ENCODE measurements at regions not wholly inside any gene's neighbourhood (a gene's known extent, or its start where the extent isn't known, plus 50 kb on each side); places are given as distances from the start of the nearest gene placed in this dataset.

DNA sequence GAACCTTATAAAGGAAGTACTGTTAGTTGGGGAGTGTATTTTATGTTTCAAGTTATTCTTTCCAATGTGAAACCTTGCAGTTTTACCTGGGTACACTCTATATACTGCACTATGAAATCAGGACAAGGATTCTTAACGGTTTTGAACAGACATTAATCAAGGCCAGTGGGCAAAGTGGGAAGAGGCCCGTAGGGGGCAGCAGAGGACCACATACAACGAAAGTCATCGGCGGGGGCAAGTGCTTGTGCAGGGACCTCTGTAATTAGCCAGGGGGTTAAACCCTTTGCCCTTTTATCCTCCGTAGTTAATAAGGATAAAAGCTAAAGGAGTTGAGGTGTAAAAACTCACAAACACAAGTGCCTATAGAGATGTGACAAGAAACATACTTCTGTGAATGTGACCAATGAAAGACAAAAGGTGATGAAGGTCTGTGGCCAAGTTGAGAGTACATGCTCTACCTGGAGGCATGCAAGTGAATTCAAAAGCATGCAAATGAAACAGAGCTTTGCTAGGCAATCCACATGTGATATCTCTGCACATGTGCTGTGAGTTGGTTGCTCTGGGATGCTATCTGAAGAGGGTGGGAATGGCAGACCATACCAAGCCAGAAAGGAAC, 392.7 kb upstream of the MAN1A1 start:
- H3K18ac ChIP-seq (ENCODE audit: extremely low read depth, low read length) = no peak overlapping the region
- no peak overlapping the region for H2BK12ac ChIP-seq (ENCODE audit: low read depth, low read length)
- H4K5ac ChIP-seq (ENCODE audit: insufficient read length, low read depth, low read length) = no peak overlapping the region
- H3K9ac ChIP-seq (replicated peaks in 1 of 4; ENCODE audit: extremely low read depth in 1 of 4, low read depth in 3 of 4, low read length in 3 of 4) = no peak overlapping the region
- no peak overlapping the region for H3K27ac ChIP-seq (ENCODE audit: low read depth, low read length)
- no peaks in the 10 kb centered on the region for H3K9me3 ChIP-seq (ENCODE audit: insufficient read depth in 2 of 2, low read depth in 1 of 2, low read length in 1 of 2)
- no peak overlapping the region for H3K14ac ChIP-seq (ENCODE audit: insufficient read length)
- ChIA-PET CTCF (ENCODE audit: partially characterized antibody) (interaction anchor here (0.6 to 3.4 kb wide), 37 partner anchors 9 to 957 kb away, joined by 3 to 24 read pairs (median 4); no protein-coding TSS in a partner anchor), POLR2A (ENCODE audit: partially characterized antibody) (no interaction called here)
- H3K4me3 ChIP-seq (ENCODE audit: extremely low read depth in 1 of 4, insufficient read depth in 2 of 4, low read depth in 3 of 4, low read length in 4 of 4) = no peak overlapping the region
- H3K36me3 ChIP-seq (ENCODE audit: control insufficient read depth in 2 of 4, insufficient read depth in 4 of 4, low read length in 3 of 4) = no peaks in the 10 kb centered on the region
- 5% methylated on average over 6 of the region's 6 CpGs; no CpG with 5 or more reads in 1 of the 2 experiments for WGBS, 2 experiments (ENCODE audit: extremely low coverage in 1 of 2, insufficient coverage in 1 of 2, insufficient read length in 1 of 2, insufficient replicate concordance in 2 of 2, low coverage in 1 of 2, low lambda C conversion rate in 2 of 2, missing lambda C conversion rate in 1 of 2)
- H2BK5ac ChIP-seq (ENCODE audit: low read depth, low read length) = no peak overlapping the region
- H3K4me1 ChIP-seq (replicated peaks in 1 of 4; ENCODE audit: control insufficient read depth in 3 of 4, insufficient read depth in 4 of 4, low read length in 3 of 4) = no peaks in the 10 kb centered on the region
- H3K56ac ChIP-seq (replicated peaks; ENCODE audit: insufficient read length, low read depth, low read length) = no peak overlapping the region
- no peak overlapping the region for H3K4ac ChIP-seq (replicated peaks; ENCODE audit: insufficient read length, low read depth, low read length)
- H3K23me2 ChIP-seq (ENCODE audit: low read depth, low read length) = no peaks in the 10 kb centered on the region
- no peak overlapping the region for H4K91ac ChIP-seq (replicated peaks; ENCODE audit: insufficient read length, low read length)
- H4K8ac ChIP-seq (ENCODE audit: extremely low read depth, insufficient read depth, low read length) = no peak overlapping the region
- H4K20me1 ChIP-seq (replicated peaks in 1 of 2; ENCODE audit: control insufficient read depth in 1 of 2, insufficient read depth in 2 of 2, low read length in 2 of 2) = no peaks in the 10 kb centered on the region
- peak; percentile 86 for FAIRE-seq
- H3K27me3 ChIP-seq (replicated peaks in 1 of 4; ENCODE audit: control insufficient read depth in 3 of 4, extremely low read depth in 1 of 4, insufficient read depth in 3 of 4, low read length in 3 of 4) = no peaks in the 10 kb centered on the region
- no peak overlapping the region for H3K4me2 ChIP-seq (ENCODE audit: insufficient read depth in 1 of 2, low read depth in 2 of 2, low read length in 2 of 2)
- no peak overlapping the region for H2AK5ac ChIP-seq (ENCODE audit: low read depth, low read length)
- H2BK20ac ChIP-seq (ENCODE audit: low read length) = no peak overlapping the region
- H2BK120ac ChIP-seq (replicated peaks; ENCODE audit: low read depth, low read length) = no peak overlapping the region
- no peak overlapping the region for H2BK15ac ChIP-seq (ENCODE audit: low read length)
- peak in 1 of 2 experiments; percentile 91 for DNase-seq (ENCODE audit: low read depth in 1 of 2, low spot score in 2 of 2)
- H2AFZ ChIP-seq (ENCODE audit: low read length) = peak overlapping the region; percentile 60; the same call in 1 of the 2 replicates
- H3K23ac ChIP-seq (ENCODE audit: insufficient read length) = no peak overlapping the region
- no peaks in the 10 kb centered on the region for H3K79me1 ChIP-seq (ENCODE audit: low read depth, low read length)
- H3K79me2 ChIP-seq (ENCODE audit: control insufficient read depth in 1 of 2, insufficient read depth in 2 of 2, low read length in 2 of 2) = no peaks in the 10 kb centered on the region
- TF ChIP-seq POU5F1 (IDR thresholded peaks at IDR 0.05; ENCODE audit: low read depth, low read length) (no peak), TAF7 (optimal IDR thresholded peaks at IDR 0.05; ENCODE audit: borderline replicate concordance, low read depth, low read length) (no peak), MAFK (IDR thresholded peaks at IDR 0.05; ENCODE audit: low read depth, low read length) (no peak), JUN (IDR thresholded peaks at IDR 0.05; ENCODE audit: low read depth, low read length) (no peak), ATF2 (IDR thresholded peaks at IDR 0.05; ENCODE audit: low read length) (no peak), E2F6 (IDR thresholded peaks at IDR 0.05) (no peak), CBX8 (IDR thresholded peaks at IDR 0.05; ENCODE audit: borderline replicate concordance, low read depth, low read length) (no peak), CHD1 (IDR thresholded peaks at IDR 0.05; ENCODE audit: low read depth, low read length) (no peak), SP2 (IDR thresholded peaks at IDR 0.05; ENCODE audit: low read length) (no peak), TBP (IDR thresholded peaks at IDR 0.05; ENCODE audit: low read depth, low read length) (no peak), POLR2A (IDR thresholded peaks at IDR 0.05; ENCODE audit: control extremely low read depth in 1 of 2, low read depth in 2 of 2, low read length in 2 of 2) (no peak)
- TF ChIP-seq, protein P1, sequence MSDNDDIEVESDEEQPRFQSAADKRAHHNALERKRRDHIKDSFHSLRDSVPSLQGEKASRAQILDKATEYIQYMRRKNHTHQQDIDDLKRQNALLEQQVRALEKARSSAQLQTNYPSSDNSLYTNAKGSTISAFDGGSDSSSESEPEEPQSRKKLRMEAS (IDR thresholded peaks at IDR 0.05) = no peak
